Left ventricle myocardium superior (tissue), 1 donor: ENCODE measurements at regions not wholly inside any gene's neighbourhood (a gene's known extent, or its start where the extent isn't known, plus 50 kb on each side); places are given as distances from the start of the nearest gene placed in this dataset.

Experiments
- ATAC-seq: fragments of 200-7000 bp; cut with Tn5 transposase; one replicate; pipeline ENCODE4 v1.9.1; 2020; ENCODE audit warnings: mild to moderate bottlenecking, moderate library complexity
- DNase-seq: peaks from one replicate; pipeline ENCODE4 v3.0.0-alpha.2; 2020
- intact Hi-C: fragments of 100-400 bp; cut with micrococcal nuclease; formaldehyde crosslinking; loops from one replicate; pipeline ENCODE4 v1.11.0; 2022
- donor health status: DM: no; HTN: yes; CAD: no; lungs with severe emphysema.

- ATAC-seq (no peak), DNase-seq (no peak)
- intact Hi-C loops = no loop called here
Measured at GRCh38 chr6:82569022-82569421, 205.4 kb downstream of the TPBG start.

- DNase-seq = no peak
- intact Hi-C loops = no loop called here
- ATAC-seq = no peak
Measured at GRCh38 chr6:82570083-82570482, 206.5 kb downstream of the TPBG start.

DNA sequence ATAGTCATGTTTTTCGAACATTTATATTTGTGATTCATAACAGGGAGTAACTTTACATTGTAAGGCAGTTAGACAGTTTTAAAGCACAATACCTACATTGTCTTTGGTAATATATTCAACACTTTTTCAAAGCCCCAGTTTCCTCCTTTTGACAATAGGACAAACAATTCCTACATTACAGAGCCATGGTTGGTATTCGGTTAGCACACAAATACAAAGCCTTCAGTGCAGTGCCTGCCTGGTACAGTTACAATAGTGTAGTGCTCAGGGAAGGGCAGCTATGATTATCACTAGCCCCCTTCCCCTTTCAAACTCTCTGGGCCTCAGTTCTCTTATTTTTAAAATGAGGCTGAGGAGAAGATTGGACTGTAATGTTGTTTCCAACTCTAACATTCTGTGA lies 207.8 kb downstream of the TPBG start:
- DNase-seq = no peak
- intact Hi-C loops = no loop called here
- ATAC-seq = no peak

- ATAC-seq = no peak
- intact Hi-C loops = no loop called here
- DNase-seq = no peak
Measured at GRCh38 chr6:82573254-82573972, 209.8 kb downstream of the TPBG start.

- intact Hi-C loops = no loop called here
- DNase-seq = no peak
- no peak for ATAC-seq
Measured at GRCh38 chr6:82576284-82576683, 212.7 kb downstream of the TPBG start.

DNA sequence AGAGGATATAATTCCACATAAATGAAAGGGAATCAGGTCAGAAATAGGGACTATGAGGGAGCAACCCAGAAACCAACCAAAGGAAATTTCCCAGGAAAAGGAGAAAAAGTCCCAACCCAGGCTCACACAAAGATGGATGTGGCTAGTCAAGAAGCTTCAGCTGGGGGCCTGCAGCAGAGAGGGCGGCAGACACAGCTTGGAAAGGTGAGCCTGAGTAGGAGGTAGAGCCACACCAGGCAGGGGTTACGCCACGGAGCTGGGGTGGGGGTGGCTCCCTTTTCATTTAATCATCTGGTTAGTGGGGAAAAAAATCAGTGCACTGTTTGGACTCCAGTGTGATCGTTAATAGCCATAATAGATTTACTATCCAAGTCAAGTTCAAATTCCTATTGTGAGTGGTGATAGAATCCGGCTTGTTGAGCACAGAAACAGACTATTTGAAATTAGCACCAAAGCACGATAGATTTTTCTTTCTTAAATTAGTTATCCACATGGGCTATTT lies 220.6 kb downstream of the TPBG start:
- DNase-seq (no peak), ATAC-seq (no peak)
- intact Hi-C loops = no loop called here

DNA sequence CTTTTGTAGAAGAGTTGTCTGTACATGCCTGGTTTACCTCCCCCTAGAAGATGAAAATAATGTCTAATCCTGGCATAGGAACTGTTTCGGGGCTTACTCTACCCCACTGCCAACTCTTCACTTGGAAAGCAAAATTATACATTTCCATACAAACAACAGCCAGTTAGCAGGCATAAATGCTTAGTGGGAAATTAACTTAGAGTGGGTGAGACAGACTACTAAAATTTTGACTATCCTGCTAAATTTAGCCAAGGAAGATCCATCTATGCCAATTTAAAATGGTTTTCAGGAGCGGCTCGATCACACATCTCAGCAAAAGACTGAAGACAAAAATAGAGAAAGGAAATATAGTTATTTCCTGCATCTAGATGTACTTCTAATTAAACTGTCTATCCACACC lies 221.2 kb downstream of the TPBG start:
- DNase-seq (no peak), ATAC-seq (no peak)
- intact Hi-C loops = no loop called here

GRCh38 chr6:82588020-82588419 lies 224.4 kb downstream of the TPBG start:
- no peak for ATAC-seq
- intact Hi-C loops = no loop called here
- no peak for DNase-seq

GRCh38 chr6:82588859-82589412 lies 225.3 kb downstream of the TPBG start:
- intact Hi-C loops = no loop called here
- no peak for ATAC-seq
- no peak for DNase-seq

DNA sequence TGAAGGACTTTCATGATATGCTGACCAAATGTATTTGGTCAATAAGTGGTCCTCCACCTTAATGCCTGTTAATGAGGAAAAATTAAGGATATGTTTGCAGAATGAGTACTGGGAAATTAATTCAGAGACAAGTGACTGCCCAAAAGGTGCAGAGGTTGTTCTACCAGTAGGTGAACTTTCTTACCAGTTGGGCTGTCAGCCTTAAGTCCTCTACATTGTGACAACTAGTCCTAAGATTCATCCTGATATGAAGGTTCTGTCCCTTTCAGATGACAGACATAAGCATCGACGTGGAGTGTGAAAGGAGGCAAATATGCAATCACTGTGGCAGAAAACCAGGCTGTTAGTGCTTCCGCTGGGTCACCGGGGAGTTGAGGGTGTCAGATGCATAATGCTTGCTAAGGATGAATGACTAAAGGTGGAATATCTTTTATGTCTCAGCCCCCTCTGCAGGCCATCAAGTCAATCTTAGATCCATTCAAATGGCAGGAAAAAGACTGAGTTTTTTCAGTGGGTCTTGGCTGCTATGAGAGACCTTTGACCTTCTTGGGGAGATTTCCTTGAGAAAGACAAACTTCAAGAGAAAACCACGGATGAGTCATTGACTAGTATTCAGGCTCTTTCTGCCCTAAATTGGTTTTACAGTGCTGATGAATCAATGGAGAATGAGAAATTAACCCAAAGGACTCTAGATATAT lies 226.0 kb downstream of the TPBG start:
- ATAC-seq = no peak
- intact Hi-C loops = no loop called here
- no peak for DNase-seq

DNA sequence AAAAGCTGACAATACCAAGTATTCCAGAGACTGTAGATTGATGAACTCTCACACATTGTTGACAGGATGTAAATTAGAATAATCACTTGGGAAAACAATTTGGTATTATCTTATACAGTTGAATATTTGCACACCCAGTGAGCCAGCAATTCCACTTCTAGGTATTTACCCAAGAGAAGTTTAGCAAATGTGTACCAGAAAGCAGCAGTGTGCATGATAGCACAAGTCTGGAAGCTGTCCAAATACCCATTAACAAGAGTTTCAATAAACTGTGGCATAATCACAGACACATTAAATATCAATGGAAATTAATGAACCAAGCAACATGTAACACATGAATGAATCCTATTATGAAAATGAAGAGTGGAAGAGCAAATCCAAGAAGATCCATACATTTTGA lies 233.6 kb downstream of the TPBG start:
- intact Hi-C loops = no loop called here
- DNase-seq (no peak), ATAC-seq (no peak)

DNA sequence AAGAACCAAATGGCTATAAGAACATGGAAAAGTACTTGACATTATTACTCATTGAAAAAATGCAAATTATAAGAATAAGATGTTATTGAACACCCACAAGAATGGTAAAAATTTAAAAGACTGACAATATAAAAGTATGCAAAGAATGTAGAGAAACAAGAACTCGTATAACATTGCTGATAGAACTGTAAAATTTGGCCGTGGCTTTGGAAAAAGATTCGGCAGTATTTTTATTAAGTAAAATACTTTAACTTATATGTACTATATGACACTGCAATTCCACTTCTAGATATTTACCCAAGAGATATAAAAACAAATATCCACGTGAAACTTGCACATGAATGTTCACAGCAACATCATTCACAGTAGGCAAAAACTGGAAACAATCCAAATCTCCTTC lies 239.2 kb downstream of the TPBG start:
- ATAC-seq (no peak), DNase-seq (no peak)
- intact Hi-C loops = no loop called here

DNA sequence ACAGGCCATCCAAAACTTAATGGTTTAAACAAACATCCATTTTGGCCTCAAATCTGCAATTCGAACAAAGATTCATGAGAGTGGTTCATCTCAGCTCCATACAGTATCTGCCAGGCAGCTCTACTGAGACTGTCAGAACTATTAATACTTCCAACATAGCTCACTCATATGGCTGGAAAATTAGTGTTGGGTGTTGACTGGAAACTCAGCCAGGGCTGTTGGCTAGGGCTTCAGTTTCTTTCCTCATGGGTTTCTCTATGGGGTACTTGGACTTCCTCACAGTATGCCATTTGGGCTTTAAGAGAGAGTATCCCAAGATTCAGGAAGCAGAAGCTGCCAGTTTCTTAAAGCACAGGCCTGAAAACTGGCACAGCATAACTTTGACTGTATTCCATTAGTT lies 240.3 kb downstream of the TPBG start:
- ATAC-seq (no peak), DNase-seq (no peak)
- intact Hi-C loops = no loop called here

- ATAC-seq (no peak), DNase-seq (no peak)
- intact Hi-C loops = no loop called here
Measured at GRCh38 chr6:82607998-82608725, 244.5 kb downstream of the TPBG start.

GRCh38 chr6:82608781-82609180 lies 245.2 kb downstream of the TPBG start:
- no peak for ATAC-seq
- intact Hi-C loops = no loop called here
- no peak for DNase-seq

DNA sequence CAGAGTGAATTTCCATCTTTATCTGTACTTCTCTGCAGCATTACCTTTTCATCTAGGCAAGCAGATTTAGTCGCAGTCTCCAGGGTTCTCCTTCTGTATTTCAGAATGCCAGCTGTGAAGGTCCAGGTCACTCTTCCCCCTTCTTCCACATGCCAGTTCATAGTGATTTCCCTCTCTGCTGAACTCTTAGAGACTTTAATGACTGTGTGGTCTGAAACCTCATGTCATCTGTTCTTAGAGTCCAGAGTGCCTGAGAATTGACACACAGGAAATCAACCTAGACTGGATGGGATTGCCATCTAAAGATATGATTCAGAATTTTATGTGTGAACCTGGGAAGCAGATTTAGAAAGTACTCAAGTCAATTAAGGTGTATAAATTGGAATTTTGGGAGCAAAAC lies 248.1 kb downstream of the TPBG start:
- intact Hi-C loops = no loop called here
- DNase-seq = no peak
- no peak for ATAC-seq

GRCh38 chr6:82612475-82613039 lies 248.9 kb downstream of the TPBG start:
- intact Hi-C loops = no loop called here
- ATAC-seq = no peak
- DNase-seq = no peak

DNA sequence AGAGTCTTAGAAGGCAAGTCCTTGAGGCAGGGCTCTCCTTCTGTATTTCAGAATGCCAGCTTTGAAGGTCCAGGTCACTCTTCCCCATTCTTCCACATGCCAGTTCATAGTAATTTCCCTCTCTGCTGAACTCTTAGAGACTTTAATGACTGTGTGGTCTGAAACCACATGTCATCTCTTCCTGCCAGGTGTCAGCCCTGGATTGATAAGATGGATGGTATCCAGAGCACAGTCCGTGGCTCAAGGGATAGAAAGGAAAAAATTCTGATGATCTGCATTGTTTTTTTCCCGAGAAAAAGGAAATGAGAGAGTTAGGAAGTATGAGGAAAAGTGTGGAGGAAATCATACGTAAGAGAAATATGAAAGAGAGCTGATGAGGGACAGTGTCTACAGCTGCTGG lies 250.9 kb downstream of the TPBG start:
- no peak for ATAC-seq
- no peak for DNase-seq
- intact Hi-C loops = no loop called here

GRCh38 chr6:82616386-82617028 lies 252.9 kb downstream of the TPBG start:
- intact Hi-C loops = no loop called here
- DNase-seq = no peak
- no peak for ATAC-seq
